ENCODE measurements at regions not wholly inside any gene's neighbourhood (a gene's known extent, or its start where the extent isn't known, plus 50 kb on each side); places are given as distances from the start of the nearest gene placed in this dataset.

- no peak for DNase-seq
- Mint-ChIP-seq H3K36me3 (ENCODE audit: insufficient read depth, unreplicated experiment) (no peaks in the 10 kb centered on the region), H3K4me1 (ENCODE audit: low read depth, unreplicated experiment) (peaks cover 12% of the 10 kb centered on the region), H3K27me3 (ENCODE audit: insufficient read depth, unreplicated experiment) (no peaks in the 10 kb centered on the region), H3K27ac (ENCODE audit: unreplicated experiment) (no peak overlapping the region), H3K9me3 (ENCODE audit: unreplicated experiment) (peaks cover 10% of the 10 kb centered on the region), H3K4me3 (ENCODE audit: unreplicated experiment) (no peak overlapping the region)
- intact Hi-C loops (cut with micrococcal nuclease; ENCODE audit: unreplicated experiment) = no loop called here
- peaks cover 19% of the 10 kb centered on the region for H3K4me1 ChIP-seq
- ChIA-PET CTCF (no interaction called here), POLR2A (no interaction called here)
- H3K4me3 ChIP-seq (ENCODE audit: low read depth, low read length) = no peak overlapping the region
- H3K27me3 ChIP-seq (replicated peaks; ENCODE audit: control insufficient read depth, insufficient read depth, low read length) = no peaks in the 10 kb centered on the region
- no peaks in the 10 kb centered on the region for H3K9me3 ChIP-seq
- no TSS peak for BruUV-seq (replicated peaks)
- TF ChIP-seq CTCF (IDR thresholded peaks at IDR 0.05; ENCODE audit: insufficient read depth in 1 of 2, low read depth in 1 of 2, low read length in 1 of 2, severe bottlenecking in 1 of 2, unreplicated experiment in 1 of 2) = no peak
- H3K36me3 ChIP-seq (ENCODE audit: control insufficient read depth, insufficient read depth, low read length) = no peaks in the 10 kb centered on the region; the same call in 1 of the 2 replicates
Observed at GRCh38 chr15:39406485-39406884, 174.4 kb upstream of the THBS1 start.

- no peaks in the 10 kb centered on the region for H3K27me3 ChIP-seq (replicated peaks; ENCODE audit: control insufficient read depth, insufficient read depth, low read length)
- DNase-seq = no peak
- Mint-ChIP-seq H3K36me3 (ENCODE audit: insufficient read depth, unreplicated experiment) (no peaks in the 10 kb centered on the region), H3K9me3 (ENCODE audit: unreplicated experiment) (peaks cover 10% of the 10 kb centered on the region), H3K4me3 (ENCODE audit: unreplicated experiment) (no peak overlapping the region), H3K27ac (ENCODE audit: unreplicated experiment) (no peak overlapping the region), H3K27me3 (ENCODE audit: insufficient read depth, unreplicated experiment) (no peaks in the 10 kb centered on the region), H3K4me1 (ENCODE audit: low read depth, unreplicated experiment) (peaks cover 12% of the 10 kb centered on the region)
- intact Hi-C loops (cut with micrococcal nuclease; ENCODE audit: unreplicated experiment) = no loop called here
- peaks cover 19% of the 10 kb centered on the region for H3K4me1 ChIP-seq
- TF ChIP-seq CTCF (IDR thresholded peaks at IDR 0.05; ENCODE audit: insufficient read depth in 1 of 2, low read depth in 1 of 2, low read length in 1 of 2, severe bottlenecking in 1 of 2, unreplicated experiment in 1 of 2) = no peak
- H3K36me3 ChIP-seq (ENCODE audit: control insufficient read depth, insufficient read depth, low read length) = no peaks in the 10 kb centered on the region
- no peak overlapping the region for H3K4me3 ChIP-seq (ENCODE audit: low read depth, low read length)
- no peaks in the 10 kb centered on the region for H3K9me3 ChIP-seq
- ChIA-PET CTCF (no interaction called here), POLR2A (no interaction called here)
- no TSS peak for BruUV-seq (replicated peaks)
Observed at GRCh38 chr15:39407116-39407515, 173.8 kb upstream of the THBS1 start.

- no peaks in the 10 kb centered on the region for H3K36me3 ChIP-seq (ENCODE audit: control insufficient read depth, insufficient read depth, low read length)
- ChIA-PET CTCF (interaction anchor here (1.1 kb wide), 1 partner anchor 171 kb away, joined by 3 read pairs; the partner anchor contains the start of gene THBS1), POLR2A (no interaction called here)
- 0 out of 2 replicates have a peak, but pooled peaks cover 7% of the 10 kb centered on the region for H3K4me1 ChIP-seq
- no peak for DNase-seq
- no peaks in the 10 kb centered on the region for H3K27me3 ChIP-seq (replicated peaks; ENCODE audit: control insufficient read depth, insufficient read depth, low read length)
- Mint-ChIP-seq H3K9me3 (ENCODE audit: unreplicated experiment) (peaks cover 10% of the 10 kb centered on the region), H3K27ac (ENCODE audit: unreplicated experiment) (no peak overlapping the region), H3K27me3 (ENCODE audit: insufficient read depth, unreplicated experiment) (no peaks in the 10 kb centered on the region), H3K4me1 (ENCODE audit: low read depth, unreplicated experiment) (peaks cover 10% of the 10 kb centered on the region), H3K4me3 (ENCODE audit: unreplicated experiment) (no peak overlapping the region), H3K36me3 (ENCODE audit: insufficient read depth, unreplicated experiment) (peaks cover 6% of the 10 kb centered on the region)
- H3K9me3 ChIP-seq = no peaks in the 10 kb centered on the region
- no peak overlapping the region for H3K4me3 ChIP-seq (ENCODE audit: low read depth, low read length)
- BruUV-seq (replicated peaks) = no TSS peak
- no peak for TF ChIP-seq CTCF (IDR thresholded peaks at IDR 0.05; ENCODE audit: insufficient read depth in 1 of 2, low read depth in 1 of 2, low read length in 1 of 2, severe bottlenecking in 1 of 2, unreplicated experiment in 1 of 2)
- intact Hi-C loops (cut with micrococcal nuclease; ENCODE audit: unreplicated experiment) = no loop called here
Observed at GRCh38 chr15:39409876-39410530, 170.9 kb upstream of the THBS1 start.

Measured in Caco-2 (cell line).